GM12878 (cell line): ENCODE measurements at regions not wholly inside any gene's neighbourhood (a gene's known extent, or its start where the extent isn't known, plus 50 kb on each side); places are given as distances from the start of the nearest gene placed in this dataset.

Source experiments
- ATAC-seq: fragments of 200-7000 bp; cut with Tn5 transposase; 3 replicates; pipeline ENCODE4 v1.9.1; 2020; ENCODE audit warnings: mild to moderate bottlenecking, moderate library complexity
- BruUV-seq: library from RNA; stranded (reverse); fragments of 400-500 nt; replicated peaks from 2 replicates; lab custom pipeline; 2021; lab: Mats Ljungman, UMichigan
- CTCF ChIA-PET: fragments of 300-600 bp; sonication (Branson Sonifier 250); formaldehyde crosslinking; extraction: SDS; loops from one replicate; lab custom pipeline; 2021; ENCODE audit warnings: inconsistent platforms; lab: Yijun Ruan, JAX
- POLR2A ChIA-PET: fragments of 350-600 bp; formaldehyde crosslinking; extraction: SDS; loops from one replicate; lab custom pipeline; 2021; ENCODE audit warnings: inconsistent platforms; lab: Charles Lee
- RAD21 ChIA-PET: fragments of 300-600 bp; sonication (Branson Sonifier 250); formaldehyde crosslinking; loops from one replicate; lab custom pipeline; 2023; ENCODE audit warnings: antibody characterized with exemption; ENCODE audit not compliant: unreplicated experiment; lab: Charles Lee
- SMC1A ChIA-PET: fragments of 300-600 bp; sonication (Branson Sonifier 250); formaldehyde crosslinking; loops from one replicate; lab custom pipeline; 2023; ENCODE audit not compliant: unreplicated experiment, uncharacterized antibody; lab: Charles Lee
- DNase-seq: peaks from one replicate; pipeline ENCODE4 v3.0.0-alpha.2; 2011; ENCODE audit warnings: low read depth, low spot score
- FAIRE-seq: peaks from 3 replicates; lab custom pipeline; 2011; peaks lifted over from hg19 to GRCh38; lab: Jason Lieb, UNC
- H2AFZ ChIP-seq: 2 replicates; pipeline ENCODE4 v1.6.0; 2011; ENCODE audit warnings: low read depth, low read length, control low read depth; ENCODE audit not compliant: control insufficient read depth
- H3K27ac ChIP-seq: 2 replicates; pipeline ENCODE4 v1.5.1; 2011; ENCODE audit warnings: control low read depth; ENCODE audit not compliant: control insufficient read depth, insufficient read depth
- H3K27me3 ChIP-seq, 2 experiments: replicated peaks in 1 of 2; 2 replicates each; pipeline versions ENCODE4 v1.6.0 to v1.6.1; 2011; ENCODE audit warnings: low read length in 1 of 2; ENCODE audit not compliant: control insufficient read depth in 2 of 2, insufficient read depth in 2 of 2
- H3K36me3 ChIP-seq, 2 experiments: 2 replicates each; pipeline ENCODE4 v1.5.1; 2011; ENCODE audit warnings: low read length in 1 of 2; ENCODE audit not compliant: control insufficient read depth in 2 of 2, insufficient read depth in 2 of 2
- H3K4me1 ChIP-seq: 2 replicates; pipeline ENCODE4 v1.6.1; 2011; ENCODE audit warnings: mild to moderate bottlenecking, low read length, moderate library complexity, mixed read lengths; ENCODE audit not compliant: control insufficient read depth, insufficient read depth
- H3K4me2 ChIP-seq: 2 replicates; pipeline ENCODE4 v1.6.0; 2011; ENCODE audit warnings: control low read depth; ENCODE audit not compliant: control insufficient read depth, insufficient read depth
- H3K4me3 ChIP-seq: fragments of 200-600 bp; sonication (generic); 2 replicates; pipeline ENCODE4 v1.5.1; 2016
- H3K79me2 ChIP-seq: 2 replicates; pipeline ENCODE4 v1.6.0; 2011; ENCODE audit warnings: low read length; ENCODE audit not compliant: control insufficient read depth, insufficient read depth
- H3K9ac ChIP-seq: 2 replicates; pipeline ENCODE4 v1.8.0; 2011; ENCODE audit warnings: low read length, control low read depth, mixed read lengths; ENCODE audit not compliant: control insufficient read depth, insufficient read depth
- H3K9me3 ChIP-seq: replicated peaks from 3 replicates; pipeline ENCODE4 v1.5.1; 2011; ENCODE audit warnings: mild to moderate bottlenecking, low read length; ENCODE audit not compliant: control insufficient read depth, insufficient read depth
- H4K20me1 ChIP-seq: 2 replicates; pipeline ENCODE4 v1.6.0; 2011; ENCODE audit not compliant: control insufficient read depth, insufficient read depth
- CREB1 ChIP-seq: IDR thresholded peaks from 2 replicates; pipeline ENCODE4 v1.6.1; 2012; ENCODE audit warnings: low read depth, mild to moderate bottlenecking, inconsistent platforms
- DPF2 ChIP-seq: fragments of 450-650 bp; IDR thresholded peaks from 2 replicates; pipeline ENCODE4 v1.6.1; 2017; ENCODE audit warnings: mild to moderate bottlenecking
- EED ChIP-seq: sonication (generic); IDR thresholded peaks from 2 replicates; pipeline ENCODE4 v1.6.1; 2016; ENCODE audit warnings: antibody characterized with exemption, low read depth
- HDGF ChIP-seq: fragments of 450-650 bp; IDR thresholded peaks from 2 replicates; pipeline ENCODE4 v1.6.1; 2016; ENCODE audit warnings: antibody characterized with exemption
- IRF3 ChIP-seq: fragments of 450-650 bp; IDR thresholded peaks from 2 replicates; pipeline ENCODE4 v1.6.1; 2014; ENCODE audit warnings: mild to moderate bottlenecking
- NBN ChIP-seq: fragments of 450-650 bp; IDR thresholded peaks from 2 replicates; pipeline ENCODE4 v1.6.1; 2016
- POU2F2 ChIP-seq: IDR thresholded peaks from 3 replicates; pipeline ENCODE4 v1.6.1; 2011; ENCODE audit warnings: low read depth, mild to moderate bottlenecking, low read length, borderline replicate concordance
- SPI1 ChIP-seq: IDR thresholded peaks from 2 replicates; pipeline ENCODE4 v1.6.1; 2011; ENCODE audit warnings: low read depth, mild to moderate bottlenecking, low read length, moderate library complexity, borderline replicate concordance; ENCODE audit not compliant: insufficient read depth
- STAT1 ChIP-seq: fragments of 450-650 bp; conservative IDR thresholded peaks from 2 replicates; pipeline ENCODE4 v1.6.1; 2014; ENCODE audit warnings: antibody characterized with exemption, mild to moderate bottlenecking
- STAT3 ChIP-seq: IDR thresholded peaks from 2 replicates; pipeline ENCODE4 v1.6.1; 2011; ENCODE audit warnings: low read depth, low read length, improper control_type of control experiment
- SUPT20H ChIP-seq: IDR thresholded peaks from 2 replicates; pipeline ENCODE4 v1.6.1; 2011; ENCODE audit warnings: low read depth, mild to moderate bottlenecking, low read length, moderate library complexity, borderline replicate concordance; ENCODE audit not compliant: control insufficient read depth
- SUZ12 ChIP-seq: fragments of 200-600 bp; sonication (generic); IDR thresholded peaks from one replicate; pipeline ENCODE4 v1.6.1; 2018; ENCODE audit warnings: antibody characterized with exemption, mild to moderate bottlenecking; ENCODE audit not compliant: unreplicated experiment
- ZBTB4 ChIP-seq: fragments of 450-650 bp; formaldehyde crosslinking; IDR thresholded peaks from 2 replicates; pipeline ENCODE4 v1.4.0; 2022; ENCODE audit warnings: mild to moderate bottlenecking, moderate library complexity
- WGBS: methylation state at CpG from one replicate; pipeline ENCODE4 v1.1.6; 2016; ENCODE audit warnings: low lambda C conversion rate; ENCODE audit not compliant: insufficient replicate concordance, insufficient coverage; ENCODE audit errors: missing lambda C conversion rate; 5-methylcytosine and 5-hydroxymethylcytosine counted together
- in situ Hi-C: fragments of 300-500 bp; cut with MboI; formaldehyde crosslinking; loops from 9 replicates; pipeline ENCODE4 v1.14.3; 2018; ENCODE audit warnings: mixed read lengths
- intact Hi-C: fragments of 100-400 bp; cut with micrococcal nuclease; formaldehyde crosslinking; loops from one replicate; pipeline ENCODE4 v1.14.2; 2022; ENCODE audit not compliant: unreplicated experiment

GRCh38 chr17:77445760-77446532 lies 305.2 kb downstream of the SEC14L1 start (continued):
- TF ChIP-seq IRF3 (no peak), DPF2 (peak; percentile 91), EED (peak; percentile 45), HDGF (no peak; the same call in none of the 2 replicates), SPI1 (peak; percentile 26; the same call in 1 of the 2 replicates)

GRCh38 chr17:77446940-77447634 lies 306.3 kb downstream of the SEC14L1 start:
- ChIA-PET RAD21 (interaction anchor here (1.2 kb wide), 1 partner anchor 17 kb away, joined by 3 read pairs; no protein-coding TSS in a partner anchor), POLR2A (interaction anchor here (0.5 to 6.3 kb wide), 5 partner anchors 10 to 718 kb away, joined by 3 to 41 read pairs (median 5); no protein-coding TSS in a partner anchor), CTCF (interaction anchor here (1.0 kb wide), 1 partner anchor 13 kb away, joined by 3 read pairs; no protein-coding TSS in a partner anchor), SMC1A (interaction anchor here (1.2 to 1.3 kb wide), 2 partner anchors 16 to 28 kb away, joined by 3 to 4 read pairs; no protein-coding TSS in a partner anchor)
- no TSS peak for BruUV-seq
- no peaks in the 10 kb centered on the region for H4K20me1 ChIP-seq
- no peaks in the 10 kb centered on the region for H3K27me3 ChIP-seq
- in situ Hi-C loops: loop anchor here (25.0 kb wide), 1 partner anchor 110 kb away; no protein-coding TSS in a partner anchor
- H3K79me2 ChIP-seq: peaks cover 76% of the 10 kb centered on the region
- WGBS: 93% methylated on average over 20 of the region's 20 CpGs
- no peak overlapping the region for H2AFZ ChIP-seq
- no peak for ATAC-seq
- FAIRE-seq: no peak
- H3K36me3 ChIP-seq: peaks cover 0 to 5% of the 10 kb centered on the region in 2 experiments; a peak in 2 of 4 replicates
- H3K4me3 ChIP-seq: peak overlapping the region; percentile 52; the same call in 1 of the 2 replicates
- H3K27ac ChIP-seq: peak overlapping the region; percentile 96
- peaks cover 74% of the 10 kb centered on the region for H3K4me1 ChIP-seq
- DNase-seq: no peak
- peak overlapping the region; percentile 77 for H3K4me2 ChIP-seq
- H3K9ac ChIP-seq: peak overlapping the region; percentile 69
- H3K9me3 ChIP-seq: no peaks in the 10 kb centered on the region
- intact Hi-C loops: loop anchor here (10.0 kb wide), 1 partner anchor 708 kb away; no protein-coding TSS in a partner anchor
- TF ChIP-seq POU2F2 (0 out of 3 replicates have a peak, but pooled peaks have one; percentile 1), STAT1 (no peak), STAT3 (no peak), ZBTB4 (CRISPR knock-in tag) (no peak), SUPT20H (no peak), CREB1 (no peak), DPF2 (no peak), NBN (no peak), SUZ12 (no peak)
